ENCODE measurements at regions not wholly inside any gene's neighbourhood (a gene's known extent, or its start where the extent isn't known, plus 50 kb on each side); places are given as distances from the start of the nearest gene placed in this dataset.

DNA sequence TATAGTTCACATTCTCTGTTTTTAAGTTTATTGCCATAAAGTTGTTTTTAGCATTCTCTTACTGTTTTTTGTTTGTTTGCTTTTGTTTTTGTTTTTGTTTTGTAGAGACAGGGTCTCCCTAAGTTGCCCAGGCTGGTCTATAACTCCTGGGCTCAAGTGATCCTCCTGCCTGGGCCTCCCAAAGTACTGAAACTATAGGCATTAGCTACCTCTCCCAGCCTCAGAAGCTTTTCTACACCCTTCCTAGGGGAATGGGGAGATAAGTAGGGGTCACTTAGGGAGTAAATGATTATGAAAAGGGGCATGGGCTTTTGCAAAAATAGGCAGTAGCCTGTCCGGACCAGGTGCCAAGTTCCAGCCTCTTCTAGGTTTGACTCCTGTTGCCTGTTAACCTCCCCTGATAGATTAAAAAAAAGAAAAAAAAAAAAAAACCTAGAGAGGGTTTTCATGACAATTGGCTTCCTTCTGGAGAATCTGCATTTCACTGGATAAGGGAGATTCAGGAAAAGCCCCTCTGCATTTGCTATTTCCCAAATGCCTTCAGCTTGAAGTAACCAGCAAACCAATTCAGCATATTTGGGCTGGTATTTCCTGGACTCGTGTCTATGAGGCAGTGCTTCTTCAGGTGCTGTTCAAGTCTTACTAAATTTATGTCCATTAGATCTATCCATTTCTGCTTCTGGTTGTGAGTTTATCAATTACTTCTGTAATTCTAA lies 216.8 kb downstream of the TM9SF2 start:
- DNase-seq (ENCODE audit: insufficient read length, low spot score): no peak
- no peak for FAIRE-seq
- TF ChIP-seq, protein P1, sequence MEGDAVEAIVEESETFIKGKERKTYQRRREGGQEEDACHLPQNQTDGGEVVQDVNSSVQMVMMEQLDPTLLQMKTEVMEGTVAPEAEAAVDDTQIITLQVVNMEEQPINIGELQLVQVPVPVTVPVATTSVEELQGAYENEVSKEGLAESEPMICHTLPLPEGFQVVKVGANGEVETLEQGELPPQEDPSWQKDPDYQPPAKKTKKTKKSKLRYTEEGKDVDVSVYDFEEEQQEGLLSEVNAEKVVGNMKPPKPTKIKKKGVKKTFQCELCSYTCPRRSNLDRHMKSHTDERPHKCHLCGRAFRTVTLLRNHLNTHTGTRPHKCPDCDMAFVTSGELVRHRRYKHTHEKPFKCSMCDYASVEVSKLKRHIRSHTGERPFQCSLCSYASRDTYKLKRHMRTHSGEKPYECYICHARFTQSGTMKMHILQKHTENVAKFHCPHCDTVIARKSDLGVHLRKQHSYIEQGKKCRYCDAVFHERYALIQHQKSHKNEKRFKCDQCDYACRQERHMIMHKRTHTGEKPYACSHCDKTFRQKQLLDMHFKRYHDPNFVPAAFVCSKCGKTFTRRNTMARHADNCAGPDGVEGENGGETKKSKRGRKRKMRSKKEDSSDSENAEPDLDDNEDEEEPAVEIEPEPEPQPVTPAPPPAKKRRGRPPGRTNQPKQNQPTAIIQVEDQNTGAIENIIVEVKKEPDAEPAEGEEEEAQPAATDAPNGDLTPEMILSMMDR (IDR thresholded peaks at IDR 0.05; ENCODE audit: insufficient read depth, missing control alignments): no peak

DNA sequence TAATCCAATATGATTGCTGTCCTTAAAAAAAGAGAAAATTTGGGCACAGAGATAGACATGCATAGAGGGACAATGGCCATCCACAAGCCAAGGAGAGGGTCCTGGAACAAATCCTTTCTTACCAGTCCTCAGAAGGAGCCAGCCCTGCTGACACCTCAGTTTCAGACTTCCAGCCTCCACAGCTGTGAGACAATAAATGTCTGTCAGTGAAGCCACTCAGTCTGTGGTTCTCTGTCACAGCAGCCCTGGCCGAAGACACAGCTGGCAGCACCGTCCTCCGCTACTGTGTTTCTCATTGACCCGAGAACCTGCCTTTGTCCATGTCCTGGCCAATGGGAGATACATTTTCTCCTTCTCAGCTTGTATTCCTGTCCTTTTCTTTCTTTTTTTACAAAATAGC lies 207.9 kb downstream of the TM9SF2 start:
- TF ChIP-seq, protein P1 (IDR thresholded peaks at IDR 0.05; ENCODE audit: insufficient read depth, missing control alignments): no peak
- no peak for FAIRE-seq
- no peak for DNase-seq (ENCODE audit: insufficient read length, low spot score)

DNA sequence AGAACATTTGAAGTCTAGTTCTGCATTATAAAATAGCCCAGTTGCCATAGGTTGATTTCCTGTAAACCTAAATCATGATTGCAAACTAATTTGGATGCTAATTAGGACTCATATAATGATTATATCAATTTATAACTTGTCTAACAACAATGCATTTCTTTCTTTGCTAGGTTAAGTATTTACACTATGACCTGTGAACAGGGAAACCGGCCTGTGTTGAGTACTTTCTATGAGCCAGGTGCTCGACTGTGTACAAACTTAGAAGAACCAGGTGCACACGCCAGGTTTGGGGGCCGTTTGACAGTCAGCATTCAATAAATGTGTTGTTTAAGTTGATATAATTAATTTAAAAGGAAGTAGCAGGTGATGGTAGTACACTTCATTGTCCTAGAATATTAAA lies 203.1 kb downstream of the TM9SF2 start:
- FAIRE-seq (no peak), DNase-seq (ENCODE audit: insufficient read length, low spot score) (no peak)
- TF ChIP-seq, protein P1 (IDR thresholded peaks at IDR 0.05; ENCODE audit: insufficient read depth, missing control alignments): no peak

DNA sequence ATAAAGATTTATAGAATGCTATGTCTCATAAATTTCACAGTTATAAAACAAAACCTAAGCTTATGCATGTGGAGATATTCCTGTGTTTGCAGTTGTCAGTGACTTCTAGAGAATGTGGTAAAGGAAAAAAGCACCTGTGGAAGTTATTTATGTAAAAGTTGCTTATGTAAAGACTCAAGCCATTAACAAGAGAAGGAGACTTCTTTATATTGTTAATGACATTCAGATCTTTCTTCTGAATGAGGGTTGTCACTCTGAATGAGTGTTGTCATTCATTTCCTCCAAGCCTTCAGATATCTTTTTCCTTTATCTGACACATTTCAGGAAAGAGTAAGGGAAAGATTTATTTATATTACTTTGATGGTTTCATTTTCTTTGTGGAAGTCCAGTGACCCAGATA lies 202.6 kb downstream of the TM9SF2 start:
- DNase-seq (ENCODE audit: insufficient read length, low spot score) (no peak), FAIRE-seq (no peak)
- TF ChIP-seq, protein P1 (IDR thresholded peaks at IDR 0.05; ENCODE audit: insufficient read depth, missing control alignments): no peak

DNA sequence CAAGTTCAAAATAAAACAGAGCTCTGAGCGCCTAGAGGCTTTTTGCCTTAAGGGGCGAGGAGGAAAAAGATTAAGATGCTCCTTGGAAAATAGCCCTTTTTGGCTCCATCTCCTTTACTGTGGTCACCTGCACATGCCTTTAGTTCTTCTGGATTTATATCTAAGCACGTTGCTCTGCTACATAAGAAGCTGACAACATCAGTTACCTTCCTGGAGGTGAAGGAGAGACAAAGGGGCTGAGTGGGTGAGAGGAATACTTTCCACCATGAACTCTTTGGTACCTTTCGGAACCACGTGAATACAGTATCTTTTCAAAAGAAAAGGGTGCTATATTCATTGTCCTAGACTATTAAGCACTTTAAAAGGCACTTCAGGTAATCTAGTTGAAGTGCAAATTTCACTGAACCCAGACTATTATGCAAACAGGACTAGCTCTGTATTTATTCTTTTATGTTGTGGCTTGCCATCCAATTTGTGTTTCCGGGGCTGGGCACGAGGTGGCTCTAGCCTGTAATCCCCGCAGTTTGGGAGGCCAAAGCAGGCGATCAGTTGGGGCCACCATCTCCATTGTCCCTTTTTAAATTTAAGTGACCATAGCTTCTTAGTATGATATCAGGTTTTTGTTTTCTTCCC lies 201.5 kb downstream of the TM9SF2 start:
- no peak for DNase-seq (ENCODE audit: insufficient read length, low spot score)
- no peak for FAIRE-seq
- TF ChIP-seq, protein P1 (IDR thresholded peaks at IDR 0.05; ENCODE audit: insufficient read depth, missing control alignments): no peak

DNA sequence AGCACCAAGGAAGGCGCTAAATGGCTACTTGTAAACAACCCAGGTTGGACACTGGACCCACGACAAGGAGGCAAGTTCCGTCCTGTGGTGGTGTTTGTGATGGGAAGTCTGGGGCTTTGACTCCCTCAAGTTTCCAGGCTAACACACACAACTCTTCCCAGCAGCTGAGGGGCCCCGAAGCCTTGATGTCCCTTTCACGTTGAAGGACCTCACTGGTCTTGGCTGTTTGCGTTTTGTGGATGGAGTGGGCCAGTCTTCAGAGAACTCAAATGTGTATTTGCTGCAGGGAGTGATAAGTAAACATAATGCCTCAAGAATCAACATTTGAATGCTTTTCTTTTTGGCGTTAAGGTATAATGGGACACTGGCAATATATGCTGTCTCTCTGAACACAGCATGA lies 199.2 kb downstream of the TM9SF2 start:
- TF ChIP-seq, protein P1 (IDR thresholded peaks at IDR 0.05; ENCODE audit: insufficient read depth, missing control alignments): no peak
- DNase-seq (ENCODE audit: insufficient read length, low spot score) (no peak), FAIRE-seq (no peak)

- FAIRE-seq (no peak), DNase-seq (ENCODE audit: insufficient read length, low spot score) (no peak)
- TF ChIP-seq, protein P1 (IDR thresholded peaks at IDR 0.05; ENCODE audit: insufficient read depth, missing control alignments): no peak
These were observed 197.5 kb downstream of the TM9SF2 start for GRCh38 chr13:99698816-99699099.
